ENCODE measurements at regions not wholly inside any gene's neighbourhood (a gene's known extent, or its start where the extent isn't known, plus 50 kb on each side); places are given as distances from the start of the nearest gene placed in this dataset.
"Not testable (repeated sequence)": the region's sequence is repeated elsewhere in the genome, so short reads cannot be mapped to it uniquely, and the experiment has no call there.

DNA sequence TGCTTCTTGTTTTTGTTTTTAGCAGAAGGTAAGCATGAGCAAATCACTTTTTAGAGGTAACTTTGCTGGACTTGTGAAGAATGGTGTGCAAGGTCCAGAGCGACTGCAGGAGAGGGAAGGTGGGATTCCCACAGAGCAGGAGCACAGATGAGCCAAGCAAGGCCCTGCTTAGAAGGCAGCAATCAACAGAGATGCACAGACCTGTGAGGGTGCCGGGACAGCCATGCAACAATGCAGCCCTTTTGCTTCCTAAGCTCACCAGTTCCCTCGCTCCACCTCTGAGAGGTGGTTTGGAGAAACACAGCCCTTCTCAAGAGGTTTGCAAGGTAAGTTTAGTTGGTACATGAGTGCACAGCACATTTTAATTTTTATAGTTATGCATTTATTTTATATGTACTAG lies 85.1 kb upstream of the FBXO28 start:
- not testable (repeated sequence) for DNase-seq (ENCODE audit: low spot score)

DNA sequence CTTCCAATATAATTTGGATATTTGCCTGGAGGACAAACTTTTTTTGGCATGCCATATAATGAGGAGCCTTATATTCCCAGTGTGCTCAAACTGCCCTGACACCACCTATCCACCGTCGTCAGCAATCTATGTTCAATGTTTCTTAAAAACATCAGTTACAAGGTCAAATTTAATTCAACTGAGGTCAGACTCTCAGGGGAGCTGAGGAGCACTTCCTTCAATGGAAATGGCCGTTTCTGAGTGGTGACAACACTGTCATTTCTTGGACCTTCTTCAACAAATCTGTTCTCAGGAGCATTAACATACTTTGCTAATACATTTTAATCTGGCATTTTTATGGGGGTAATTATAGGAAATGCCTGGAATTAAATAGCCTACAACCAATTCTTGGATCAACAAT lies 90.8 kb upstream of the FBXO28 start:
- not testable (repeated sequence) for DNase-seq (ENCODE audit: low spot score)

DNA sequence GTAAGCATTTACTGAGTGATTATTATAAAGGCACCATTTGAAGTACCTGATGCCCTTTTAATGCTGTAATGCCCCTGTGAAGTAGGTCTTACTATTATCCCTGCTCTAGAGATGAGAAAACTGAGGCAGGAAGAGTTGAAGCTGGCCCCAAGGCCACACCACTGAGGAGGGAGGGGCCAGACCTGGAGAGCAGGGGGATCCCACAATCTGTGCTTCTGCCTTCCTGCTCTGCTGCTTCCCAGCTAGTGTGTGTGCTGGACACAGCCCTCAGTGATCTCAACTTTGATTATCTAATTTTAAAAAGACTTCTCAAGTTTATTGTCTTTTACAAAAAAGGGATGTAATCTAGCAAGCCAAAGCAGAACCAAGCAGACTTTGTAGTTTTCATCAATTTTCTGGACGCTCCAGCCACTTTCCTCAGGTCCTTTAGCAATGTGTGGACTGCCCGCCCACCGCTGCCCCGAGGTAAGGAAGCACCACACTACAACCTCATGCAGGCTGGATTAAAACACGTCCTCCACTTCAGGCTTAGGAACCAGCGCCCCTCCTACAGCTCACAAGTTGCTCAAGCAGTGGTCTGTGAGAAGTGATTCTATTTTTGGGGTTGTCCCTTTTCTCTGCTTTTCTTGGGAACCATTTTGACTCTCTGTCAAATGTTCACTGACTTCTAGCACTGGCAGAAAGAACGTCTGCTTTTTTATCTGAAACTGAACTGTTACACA lies 91.5 kb upstream of the FBXO28 start:
- DNase-seq (ENCODE audit: low spot score) = not testable (repeated sequence)

DNA sequence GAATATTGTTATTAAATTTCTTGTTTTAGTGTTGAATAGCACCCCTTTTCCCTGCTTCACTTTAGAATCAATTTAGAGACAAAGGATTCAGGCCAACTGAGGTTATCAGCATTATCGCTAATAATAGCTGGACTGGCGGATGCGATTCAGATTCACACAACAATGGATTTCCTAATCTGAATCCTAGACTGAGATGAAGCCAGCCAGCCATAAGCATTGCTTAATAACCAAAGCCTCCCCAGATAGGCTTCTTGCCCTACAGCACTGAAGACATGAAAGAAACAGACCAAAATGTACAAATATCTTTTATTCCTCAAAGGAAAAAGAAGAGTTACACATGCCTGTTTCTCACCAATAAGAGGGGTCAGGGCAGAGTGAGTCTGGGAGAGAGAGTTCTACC lies 94.0 kb upstream of the FBXO28 start:
- DNase-seq (ENCODE audit: low spot score) = not testable (repeated sequence)

DNA sequence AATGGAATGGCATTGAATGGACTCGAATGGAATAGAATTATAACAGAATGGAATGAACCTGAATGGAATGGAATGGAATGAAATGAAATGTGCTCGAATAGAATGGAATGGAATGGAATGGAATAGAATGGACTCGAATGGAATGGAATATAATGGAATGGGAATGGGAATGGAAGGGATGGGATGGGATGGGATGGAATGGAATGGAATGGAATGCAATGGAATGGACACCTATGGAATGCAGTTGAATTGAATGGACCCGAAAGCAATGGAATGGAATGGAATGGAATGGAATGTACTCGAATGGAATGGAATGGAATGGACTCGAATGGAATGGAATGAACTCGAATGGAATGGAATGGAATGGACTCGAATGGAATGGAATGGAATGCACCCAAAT lies 98.1 kb upstream of the FBXO28 start:
- not testable (repeated sequence) for DNase-seq (ENCODE audit: low spot score)

DNA sequence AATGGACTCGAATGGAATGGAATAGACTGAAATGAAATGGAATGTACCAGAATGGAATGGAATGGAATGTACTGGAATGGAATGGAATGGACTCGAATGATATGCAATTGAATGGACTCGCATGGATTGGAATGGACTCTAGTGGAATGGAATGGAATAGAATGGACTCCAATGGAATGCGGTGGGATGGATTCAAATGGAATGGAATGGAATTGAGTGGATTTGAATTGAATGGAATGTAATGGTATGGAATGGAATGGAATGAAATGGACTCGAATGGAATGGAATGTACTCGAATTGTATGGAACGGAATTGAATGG lies 99.6 kb upstream of the FBXO28 start:
- DNase-seq (ENCODE audit: low spot score) = no peak

DNA sequence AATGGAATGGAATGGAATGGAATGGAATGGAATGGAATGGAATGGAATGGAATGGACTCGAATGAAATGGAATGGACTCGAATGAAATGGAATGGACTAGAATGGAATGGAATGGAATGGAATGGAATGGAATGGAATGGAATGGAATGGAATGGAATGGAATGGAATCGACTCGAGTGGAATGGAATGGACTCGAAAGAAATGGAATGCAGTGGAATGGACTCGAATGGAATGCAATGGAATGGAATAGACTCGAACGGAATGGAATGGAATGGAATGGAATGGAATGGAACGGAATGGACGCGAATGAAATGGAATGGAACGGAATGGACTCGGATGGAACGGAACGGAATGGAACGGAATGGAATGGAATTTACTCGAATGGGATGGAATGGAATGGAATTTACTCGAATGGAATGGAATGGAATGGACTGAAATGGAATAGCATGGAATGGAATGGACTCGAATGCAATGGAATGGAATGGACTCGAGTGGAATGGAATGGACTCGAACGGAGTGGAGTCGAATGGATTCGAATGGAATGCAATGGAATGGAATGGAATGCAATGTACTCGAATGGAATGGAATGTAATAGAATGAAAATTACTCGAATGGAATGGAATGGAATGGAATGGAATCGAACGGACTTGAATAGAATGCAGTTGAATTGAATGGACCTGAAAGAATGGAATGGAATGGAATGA lies 100.1 kb upstream of the FBXO28 start:
- DNase-seq (ENCODE audit: low spot score) = not testable (repeated sequence)

DNA sequence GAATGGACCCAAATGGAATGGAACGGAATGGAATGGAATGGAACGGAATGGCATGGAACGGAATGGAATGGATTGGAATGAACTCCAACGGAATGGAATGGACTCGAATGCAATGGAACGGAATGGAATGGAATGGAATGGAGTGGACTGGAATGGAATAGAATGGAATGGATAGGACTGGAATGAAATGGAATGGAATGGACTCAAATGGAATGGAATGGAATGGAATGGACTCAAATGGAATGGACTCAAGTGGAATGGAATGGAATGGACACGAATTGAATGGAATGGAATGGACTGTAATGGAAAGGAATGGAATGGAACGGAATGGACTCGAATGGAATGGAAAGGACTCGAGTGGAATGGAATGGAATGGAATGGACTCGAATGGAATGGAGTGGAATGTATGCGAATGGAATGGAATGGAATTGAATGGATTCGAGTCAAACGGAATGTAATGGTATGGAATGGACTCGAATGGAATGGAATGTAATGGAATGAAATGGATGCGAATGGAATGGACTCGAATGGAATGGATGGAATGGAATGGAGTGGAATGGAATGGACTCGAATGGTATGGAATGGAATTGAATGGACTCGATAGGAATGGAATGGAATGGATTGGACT lies 101.0 kb upstream of the FBXO28 start:
- DNase-seq (ENCODE audit: low spot score) = not testable (repeated sequence)

DNA sequence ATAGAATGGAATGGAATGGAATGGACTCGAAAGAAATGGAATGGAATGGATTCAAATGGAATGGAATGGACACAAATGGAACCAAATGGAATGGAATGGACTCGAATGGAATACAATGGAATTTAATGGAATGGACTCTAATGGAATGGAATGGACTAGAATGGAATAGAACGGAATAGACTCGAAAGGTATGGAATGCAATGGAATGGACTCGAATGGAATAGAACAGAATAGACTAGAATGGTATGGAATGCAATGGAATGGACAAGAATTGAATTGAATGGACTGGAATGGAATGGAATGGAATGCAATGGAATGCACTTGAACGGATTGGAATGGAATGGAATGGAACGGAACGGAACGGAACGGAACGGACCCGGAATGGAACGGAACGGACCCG lies 101.7 kb upstream of the FBXO28 start:
- DNase-seq (ENCODE audit: low spot score) = not testable (repeated sequence)

DNA sequence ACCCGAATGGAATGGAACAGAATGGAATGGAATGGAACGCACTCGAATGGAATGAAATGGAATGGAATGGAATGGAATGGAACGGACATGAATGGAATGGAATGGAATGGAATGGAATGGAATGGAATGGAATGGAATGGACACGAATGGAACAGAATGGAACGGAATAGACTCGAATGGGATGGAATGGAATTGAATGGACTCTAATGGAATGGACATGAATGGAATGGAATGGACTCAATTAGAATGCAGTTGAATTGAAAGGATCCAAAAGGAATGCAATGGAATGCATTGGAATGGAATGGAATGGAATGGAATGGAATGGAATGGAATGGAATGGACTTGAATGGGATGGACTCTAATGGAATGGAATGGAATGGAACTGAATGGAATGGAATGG lies 102.2 kb upstream of the FBXO28 start:
- DNase-seq (ENCODE audit: low spot score) = not testable (repeated sequence)

DNA sequence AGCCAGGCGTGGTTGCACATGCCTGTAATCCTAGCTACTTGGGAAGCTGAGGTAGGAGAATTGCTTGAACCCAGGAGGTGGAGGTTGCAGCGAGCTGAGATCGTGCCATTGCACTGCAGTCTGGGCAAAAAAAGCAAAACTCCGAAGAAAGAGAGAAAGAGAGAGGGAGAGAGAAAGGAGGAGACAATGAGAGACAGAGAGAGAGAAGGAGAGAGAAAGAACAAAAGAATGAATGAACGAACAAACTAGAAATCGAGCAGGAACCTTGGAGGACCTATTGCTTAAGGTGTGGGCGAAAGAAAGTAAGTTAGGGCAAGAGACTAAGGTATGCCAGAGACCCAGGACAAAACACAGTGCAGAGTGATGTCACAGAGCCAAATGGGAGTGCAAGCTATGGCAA lies 102.8 kb upstream of the FBXO28 start:
- not testable (repeated sequence) for DNase-seq (ENCODE audit: low spot score)

DNA sequence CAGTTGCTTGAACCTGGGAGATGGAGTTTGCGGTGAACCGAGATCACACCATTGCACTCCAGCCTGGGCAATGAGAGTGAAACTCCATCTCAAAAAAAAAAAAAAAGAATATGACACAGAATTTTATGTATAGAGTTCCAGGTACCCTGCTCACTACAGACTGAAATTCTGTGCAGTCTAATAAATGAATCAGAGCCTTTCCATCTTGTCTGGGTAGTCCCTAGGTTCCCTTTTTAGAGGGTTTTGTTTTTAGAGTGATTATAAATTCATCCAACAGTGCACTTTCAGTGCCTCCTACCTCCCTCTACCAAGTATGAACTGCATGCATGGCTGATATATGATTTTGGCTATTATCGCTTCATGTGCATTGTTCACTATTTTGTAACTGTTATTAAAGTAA lies 107.9 kb upstream of the FBXO28 start:
- not testable (repeated sequence) for DNase-seq (ENCODE audit: low spot score)

DNA sequence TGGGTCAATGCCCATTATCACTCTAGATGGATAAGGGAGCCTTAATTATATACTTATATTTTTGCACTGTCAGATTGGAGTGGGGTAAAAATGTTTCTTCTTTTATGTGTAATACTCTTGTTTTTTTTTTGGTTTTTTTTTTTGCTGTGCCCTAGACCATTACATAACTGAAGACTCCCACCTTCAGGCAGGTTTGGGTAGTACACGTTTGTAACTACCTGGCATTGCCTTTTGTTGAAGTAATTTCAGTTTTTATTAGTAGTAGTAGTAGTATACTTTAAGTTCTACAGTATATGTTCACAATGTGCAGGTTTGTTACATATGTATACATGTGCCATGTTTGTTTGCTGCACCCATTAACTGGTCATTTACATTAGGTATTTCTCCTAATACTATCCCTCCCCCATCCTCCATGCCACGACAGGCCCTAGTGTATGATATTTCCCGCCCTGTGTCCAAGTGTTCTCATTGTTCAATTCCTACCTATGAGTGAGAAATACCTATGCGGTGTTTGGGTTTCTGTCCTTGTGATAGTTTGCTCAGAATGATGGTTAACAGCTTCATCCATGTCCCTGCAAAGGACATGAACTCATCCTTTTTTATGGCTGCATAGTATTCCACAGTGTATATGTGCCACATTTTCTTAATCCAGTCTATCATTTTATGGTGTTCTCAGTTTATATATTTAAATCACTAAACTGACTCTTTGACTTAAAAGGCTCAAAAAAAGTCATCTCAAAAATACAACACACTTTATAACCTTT lies 109.2 kb upstream of the FBXO28 start:
- peak; percentile 67 for DNase-seq (ENCODE audit: low spot score)

DNA sequence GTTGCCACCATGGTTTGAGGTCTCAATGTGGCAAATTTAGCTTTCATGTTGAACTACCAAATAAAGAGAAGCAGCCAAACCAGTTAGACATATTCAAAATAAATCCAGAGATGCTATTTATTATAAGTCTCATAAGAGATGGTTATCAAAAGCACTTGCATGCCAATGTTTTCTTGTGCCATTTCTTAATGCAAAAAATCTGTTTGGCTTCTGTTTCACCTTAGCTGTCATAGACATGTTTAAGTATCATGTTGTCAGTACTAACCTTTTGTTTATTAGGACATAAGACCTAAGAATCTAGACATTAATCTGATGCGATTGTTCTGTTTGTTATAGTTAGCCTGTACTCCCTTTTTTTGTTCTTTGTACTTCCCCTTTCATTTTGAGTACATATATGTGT lies 110.0 kb upstream of the FBXO28 start:
- DNase-seq (ENCODE audit: low spot score) = not testable (repeated sequence)

DNA sequence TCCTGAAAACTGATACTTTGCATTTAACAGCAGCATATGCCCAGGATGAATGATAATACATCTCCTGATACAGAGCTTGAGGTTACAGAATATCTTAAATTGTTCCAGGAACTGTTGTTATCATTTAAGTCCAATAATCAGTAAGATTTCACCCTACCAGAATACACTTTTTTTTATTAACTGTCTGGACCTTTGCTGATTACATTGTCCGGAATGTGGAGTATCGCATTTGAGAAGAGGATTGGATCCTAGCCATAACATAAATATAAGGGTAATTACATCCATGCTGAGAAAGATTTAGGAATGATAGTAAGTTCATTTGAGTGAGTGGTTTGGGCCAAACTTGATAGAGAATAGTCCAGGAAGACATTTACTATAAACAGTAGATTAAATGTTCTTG lies 112.2 kb upstream of the FBXO28 start:
- DNase-seq (ENCODE audit: low spot score) = not testable (repeated sequence)

DNA sequence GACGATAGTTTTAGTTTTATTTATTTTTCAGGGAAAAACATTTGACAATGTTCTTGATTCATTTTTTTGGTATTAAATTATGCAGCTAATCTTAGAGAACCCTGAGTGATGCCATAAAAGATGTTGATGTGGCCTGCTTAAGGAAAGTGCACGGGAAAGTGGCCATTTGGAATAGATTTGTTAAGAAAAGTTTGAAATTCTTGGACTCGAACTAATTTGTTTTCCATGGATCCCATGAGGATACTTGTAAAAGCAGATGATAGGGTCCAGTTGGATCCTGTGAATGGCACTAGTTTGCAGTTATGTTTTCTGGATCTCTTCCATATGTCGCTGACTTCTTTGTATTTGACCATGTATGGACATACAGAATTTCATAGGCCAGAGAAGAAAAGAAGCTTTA lies 114.2 kb upstream of the FBXO28 start:
- not testable (repeated sequence) for DNase-seq (ENCODE audit: low spot score)

DNA sequence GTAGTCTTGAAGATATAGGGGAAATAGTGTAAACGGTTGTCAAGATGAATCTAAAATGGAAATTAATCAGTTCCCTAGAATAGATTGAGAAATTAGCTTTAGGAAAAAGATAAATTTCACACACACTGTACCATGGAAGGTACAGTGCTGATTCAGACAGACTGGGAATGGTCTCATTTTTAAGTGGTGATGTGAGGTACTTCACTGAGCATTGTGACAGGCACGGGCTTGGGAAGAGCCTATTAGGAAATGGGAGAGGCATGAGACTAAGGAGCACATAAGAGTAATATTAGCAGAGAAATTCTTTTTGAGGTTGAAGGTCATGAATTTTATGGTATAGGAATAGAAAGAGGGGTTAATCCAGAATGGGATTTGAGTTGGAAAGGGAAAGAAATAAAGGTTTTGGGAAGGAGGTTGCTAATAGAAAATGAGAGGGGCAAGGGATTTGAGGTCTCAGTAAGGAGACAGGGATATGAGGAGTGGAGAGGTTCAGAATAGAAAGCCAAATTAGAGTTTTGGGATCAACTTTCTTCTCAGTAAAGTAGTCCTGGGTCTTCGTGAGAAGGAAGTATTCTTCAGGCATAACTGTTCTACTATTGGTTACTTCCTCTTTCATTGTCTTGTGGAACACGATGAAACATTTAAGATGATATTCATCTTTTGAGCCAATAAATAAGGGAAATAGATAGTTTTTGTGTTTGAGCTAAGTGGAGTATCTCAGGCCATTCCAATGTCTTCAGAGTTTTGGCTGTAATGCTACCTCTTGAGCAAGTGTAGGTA lies 115.0 kb upstream of the FBXO28 start:
- DNase-seq (ENCODE audit: low spot score) = not testable (repeated sequence)

DNA sequence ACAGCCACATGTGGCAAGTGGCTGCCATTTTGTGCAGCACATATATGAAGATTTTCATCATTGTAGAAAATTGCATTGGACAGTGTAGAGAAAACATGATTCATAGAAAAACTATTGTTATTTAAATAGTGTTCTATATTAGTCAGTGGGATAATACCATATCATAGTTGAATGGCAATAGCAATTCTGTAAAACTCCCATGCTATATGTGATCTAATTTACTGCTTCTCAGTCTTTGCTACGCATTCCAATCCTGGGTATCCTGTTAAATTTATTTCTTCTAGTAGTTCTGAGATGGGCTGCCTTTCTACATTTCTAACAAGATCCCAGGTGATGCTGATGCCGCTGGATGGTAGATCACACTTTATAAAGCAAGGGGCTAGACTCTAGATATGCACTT lies 117.5 kb upstream of the FBXO28 start:
- DNase-seq (ENCODE audit: low spot score) = not testable (repeated sequence)

DNA sequence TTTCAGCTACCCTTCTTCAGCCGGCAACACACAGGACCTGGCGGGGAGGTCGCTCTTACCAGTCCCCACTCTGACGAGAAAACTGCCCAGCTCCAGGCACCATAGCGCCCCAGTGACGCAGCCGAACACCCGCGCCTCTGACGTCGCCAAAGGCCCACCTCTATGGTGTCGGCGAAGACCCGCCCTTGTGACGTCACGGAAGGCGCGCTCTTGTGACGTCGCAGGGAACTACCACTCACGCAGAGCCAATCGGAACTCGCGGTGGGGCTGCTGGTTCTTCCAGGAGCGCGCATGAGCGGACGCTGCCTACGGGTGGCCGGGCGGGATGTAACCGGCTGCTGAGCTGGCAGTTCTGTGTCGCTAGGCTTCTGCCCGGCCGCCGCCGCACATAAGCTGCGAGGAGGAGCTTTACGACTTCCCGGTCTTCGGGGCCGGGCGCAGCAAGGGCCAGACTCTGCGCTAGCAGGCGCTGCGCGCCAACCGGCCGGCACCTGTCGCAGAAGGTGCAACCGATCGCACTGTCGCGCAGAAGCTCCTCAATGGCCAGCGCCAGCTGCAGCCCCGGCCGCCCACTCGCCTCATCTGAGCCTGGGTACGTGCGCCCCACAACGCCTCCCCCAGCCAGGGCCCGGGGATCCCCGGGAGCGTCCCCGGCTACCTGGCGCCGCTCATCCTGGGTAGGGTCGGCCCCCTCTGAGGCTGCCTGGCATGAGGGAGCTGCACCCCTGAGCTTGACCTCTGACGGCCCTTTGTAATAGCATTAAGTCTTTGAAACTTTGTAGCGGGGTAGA lies 121.3 kb upstream of the FBXO28 start:
- peak; percentile 100 for DNase-seq (ENCODE audit: low spot score)

DNA sequence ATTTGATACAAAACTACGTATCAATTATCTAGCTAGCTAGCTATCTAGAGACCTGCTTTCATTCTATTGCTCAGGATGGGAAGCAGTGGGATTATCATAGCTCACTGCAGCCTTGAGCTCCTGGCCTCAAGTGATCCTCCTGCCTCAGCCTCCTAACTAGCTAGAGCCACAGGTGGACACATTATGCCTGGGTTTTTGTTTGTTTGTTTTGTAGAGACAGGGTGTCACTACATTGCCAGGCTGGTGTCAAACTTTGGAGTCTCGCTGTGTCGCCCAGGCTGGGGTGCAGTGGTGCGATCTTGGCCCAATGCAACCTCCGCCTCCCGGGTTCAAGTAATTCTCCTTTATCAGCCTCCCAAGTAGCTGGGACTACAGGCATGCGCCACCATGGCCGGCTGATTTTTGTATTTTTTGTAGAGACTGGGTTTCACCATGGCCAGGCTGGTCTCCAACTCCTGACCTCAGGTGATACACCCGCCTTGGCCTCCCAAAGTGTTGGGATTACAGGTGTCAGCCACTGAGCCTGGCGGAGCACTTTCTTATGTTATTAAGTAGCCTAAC lies 122.5 kb upstream of the FBXO28 start:
- not testable (repeated sequence) for DNase-seq (ENCODE audit: low spot score)

DNA sequence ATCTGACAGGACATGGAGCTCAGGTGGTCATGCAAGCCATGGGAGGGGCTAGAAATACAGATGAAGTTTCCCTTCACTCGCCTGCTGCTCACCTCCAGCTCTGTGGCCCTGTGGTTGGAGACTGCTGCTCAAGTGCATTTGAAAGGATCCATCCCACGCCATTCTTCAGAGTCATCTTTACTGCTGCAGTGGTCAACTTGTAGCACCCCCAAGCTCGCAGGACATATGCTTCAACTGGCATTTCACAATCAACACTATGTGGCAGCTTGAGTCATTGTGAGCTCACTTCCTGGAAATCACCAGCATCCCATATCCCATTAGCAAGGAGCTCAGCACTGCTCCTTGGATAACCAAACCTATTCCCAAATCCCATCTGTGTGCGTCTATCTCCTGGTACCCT lies 116.2 kb upstream of the TP53BP2 start:
- DNase-seq (ENCODE audit: low spot score) = not testable (repeated sequence)
